HEK293 (cell line): ENCODE measurements at regions not wholly inside any gene's neighbourhood (a gene's known extent, or its start where the extent isn't known, plus 50 kb on each side); places are given as distances from the start of the nearest gene placed in this dataset.

Experiments used
- ZIC2 ChIP-seq: fragments of 450-650 bp; formaldehyde crosslinking; IDR thresholded peaks from 2 replicates; pipeline ENCODE4 v1.5.1; 2016; ENCODE audit warnings: missing biosample characterization, missing genetic modification characterization
- ZNF354C ChIP-seq: fragments of 450-650 bp; formaldehyde crosslinking; IDR thresholded peaks from 2 replicates; pipeline ENCODE4 v1.5.1; 2016; ENCODE audit warnings: missing biosample characterization, missing genetic modification characterization, low read depth, borderline replicate concordance
- ZNF677 ChIP-seq: fragments of 450-650 bp; IDR thresholded peaks from 2 replicates; pipeline ENCODE4 v1.5.0; 2018; ENCODE audit warnings: missing biosample characterization, mild to moderate bottlenecking, missing genetic modification characterization, moderate library complexity
- TF ChIP-seq, protein P1 (sequence below): fragments of 450-650 bp; formaldehyde crosslinking; IDR thresholded peaks from 2 replicates; pipeline ENCODE4 v1.5.1; 2016; ENCODE audit warnings: missing biosample characterization, missing genetic modification characterization

- TF ChIP-seq, protein P1, sequence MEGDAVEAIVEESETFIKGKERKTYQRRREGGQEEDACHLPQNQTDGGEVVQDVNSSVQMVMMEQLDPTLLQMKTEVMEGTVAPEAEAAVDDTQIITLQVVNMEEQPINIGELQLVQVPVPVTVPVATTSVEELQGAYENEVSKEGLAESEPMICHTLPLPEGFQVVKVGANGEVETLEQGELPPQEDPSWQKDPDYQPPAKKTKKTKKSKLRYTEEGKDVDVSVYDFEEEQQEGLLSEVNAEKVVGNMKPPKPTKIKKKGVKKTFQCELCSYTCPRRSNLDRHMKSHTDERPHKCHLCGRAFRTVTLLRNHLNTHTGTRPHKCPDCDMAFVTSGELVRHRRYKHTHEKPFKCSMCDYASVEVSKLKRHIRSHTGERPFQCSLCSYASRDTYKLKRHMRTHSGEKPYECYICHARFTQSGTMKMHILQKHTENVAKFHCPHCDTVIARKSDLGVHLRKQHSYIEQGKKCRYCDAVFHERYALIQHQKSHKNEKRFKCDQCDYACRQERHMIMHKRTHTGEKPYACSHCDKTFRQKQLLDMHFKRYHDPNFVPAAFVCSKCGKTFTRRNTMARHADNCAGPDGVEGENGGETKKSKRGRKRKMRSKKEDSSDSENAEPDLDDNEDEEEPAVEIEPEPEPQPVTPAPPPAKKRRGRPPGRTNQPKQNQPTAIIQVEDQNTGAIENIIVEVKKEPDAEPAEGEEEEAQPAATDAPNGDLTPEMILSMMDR (tag by site-specific recombination), result no peak
- TF ChIP-seq ZNF354C (tag by site-specific recombination), result no peak
- TF ChIP-seq ZNF677 (tag by site-specific recombination), result no peak
- no peak for TF ChIP-seq ZIC2
Measured at GRCh38 chr3:166435469-166436057, 598.3 kb upstream of the BCHE start.
